ENCODE measurements at regions not wholly inside any gene's neighbourhood (a gene's known extent, or its start where the extent isn't known, plus 50 kb on each side); places are given as distances from the start of the nearest gene placed in this dataset.

DNA sequence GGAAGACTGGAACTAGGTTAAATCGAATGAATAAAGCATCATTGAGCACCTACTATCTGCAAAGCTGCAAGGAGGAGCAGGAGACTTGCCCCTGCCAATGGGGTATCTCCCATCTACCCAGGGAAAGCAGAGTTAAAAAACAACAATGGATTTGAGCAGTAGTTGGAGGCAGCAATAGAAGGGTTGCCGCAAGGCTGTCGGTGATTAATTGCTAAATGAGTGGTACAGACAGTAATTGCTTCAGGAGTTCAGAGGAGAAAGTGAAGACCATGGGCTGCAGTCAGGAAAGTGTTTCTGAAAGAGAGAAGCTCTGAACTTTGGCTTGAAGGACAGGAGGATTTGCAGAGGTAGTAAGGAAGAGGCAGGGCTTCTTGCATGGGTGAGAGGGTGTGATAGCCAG, 152.9 kb downstream of the ACTL8 start:
- no peak for DNase-seq

DNA sequence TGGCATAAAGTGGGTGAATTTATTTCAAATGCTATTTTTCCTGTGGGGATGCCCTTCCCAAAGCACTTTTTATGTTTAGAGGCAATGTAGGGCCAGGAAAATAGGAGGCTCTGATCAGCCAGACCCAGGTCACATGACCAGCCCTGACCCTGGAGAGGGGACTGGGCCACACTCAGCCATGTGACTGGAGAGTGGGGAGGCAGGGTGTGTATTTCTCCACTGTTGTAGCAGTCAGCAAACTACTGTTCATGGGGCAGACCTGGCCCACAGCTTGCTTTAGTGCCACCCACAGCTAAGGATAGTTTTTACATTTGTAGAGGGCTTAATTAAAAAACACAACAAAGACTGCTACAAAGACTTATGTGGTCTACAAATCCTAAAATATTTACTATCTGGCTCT, 153.8 kb downstream of the ACTL8 start:
- no peak for DNase-seq

GRCh38 chr1:17909634-17910033, 154.5 kb downstream of the ACTL8 start:
- no peak for DNase-seq

DNA sequence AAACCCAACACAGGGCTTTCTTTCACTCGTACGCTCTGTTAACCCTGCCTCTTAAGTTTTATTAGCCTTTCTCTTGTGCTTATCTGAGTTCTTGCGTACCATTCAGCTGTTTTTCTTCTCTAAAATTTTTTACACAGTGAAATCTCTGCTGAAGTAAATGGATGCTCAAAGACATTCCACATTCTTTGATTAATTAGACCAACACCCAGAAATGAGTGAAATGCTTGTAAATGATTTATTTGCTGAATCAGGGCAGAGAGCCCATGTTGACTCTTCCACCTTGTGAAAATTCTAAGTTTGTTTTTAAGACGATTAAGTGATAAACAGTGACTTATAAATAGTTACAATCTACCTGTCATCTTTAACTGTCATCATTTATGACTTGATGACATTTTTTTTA, 156.7 kb downstream of the ACTL8 start:
- DNase-seq = no peak

GRCh38 chr1:17912491-17912890, 157.4 kb downstream of the ACTL8 start:
- DNase-seq = no peak

- DNase-seq = no peak
Measured at GRCh38 chr1:17913326-17914115, 158.4 kb downstream of the ACTL8 start.

- DNase-seq = no peak
Measured at GRCh38 chr1:17914131-17914530, 159.0 kb downstream of the ACTL8 start.

GRCh38 chr1:17914987-17915386, 159.9 kb downstream of the ACTL8 start:
- DNase-seq = no peak

- DNase-seq = no peak
Measured at GRCh38 chr1:17915511-17916197, 160.5 kb downstream of the ACTL8 start.

DNA sequence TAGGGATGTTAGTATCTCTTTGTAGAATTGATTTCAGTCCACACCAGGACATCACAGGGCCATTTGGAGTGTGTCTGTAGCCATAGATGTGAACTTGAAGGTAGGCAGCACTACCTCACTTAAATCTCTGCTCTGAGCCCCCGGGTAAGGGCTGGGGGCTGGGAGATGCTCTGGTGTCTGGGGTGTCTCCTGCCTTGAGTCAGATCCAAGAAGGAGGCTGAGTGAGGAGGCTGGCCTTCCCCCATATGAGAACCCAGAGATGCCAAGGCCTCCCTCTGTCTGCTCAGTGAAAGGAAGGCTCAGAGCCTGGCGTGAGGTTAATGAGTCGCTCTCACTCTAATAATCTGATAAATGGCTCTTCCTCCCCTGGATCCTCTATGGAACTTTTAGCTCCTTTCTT, 161.6 kb downstream of the ACTL8 start:
- DNase-seq = no peak

DNA sequence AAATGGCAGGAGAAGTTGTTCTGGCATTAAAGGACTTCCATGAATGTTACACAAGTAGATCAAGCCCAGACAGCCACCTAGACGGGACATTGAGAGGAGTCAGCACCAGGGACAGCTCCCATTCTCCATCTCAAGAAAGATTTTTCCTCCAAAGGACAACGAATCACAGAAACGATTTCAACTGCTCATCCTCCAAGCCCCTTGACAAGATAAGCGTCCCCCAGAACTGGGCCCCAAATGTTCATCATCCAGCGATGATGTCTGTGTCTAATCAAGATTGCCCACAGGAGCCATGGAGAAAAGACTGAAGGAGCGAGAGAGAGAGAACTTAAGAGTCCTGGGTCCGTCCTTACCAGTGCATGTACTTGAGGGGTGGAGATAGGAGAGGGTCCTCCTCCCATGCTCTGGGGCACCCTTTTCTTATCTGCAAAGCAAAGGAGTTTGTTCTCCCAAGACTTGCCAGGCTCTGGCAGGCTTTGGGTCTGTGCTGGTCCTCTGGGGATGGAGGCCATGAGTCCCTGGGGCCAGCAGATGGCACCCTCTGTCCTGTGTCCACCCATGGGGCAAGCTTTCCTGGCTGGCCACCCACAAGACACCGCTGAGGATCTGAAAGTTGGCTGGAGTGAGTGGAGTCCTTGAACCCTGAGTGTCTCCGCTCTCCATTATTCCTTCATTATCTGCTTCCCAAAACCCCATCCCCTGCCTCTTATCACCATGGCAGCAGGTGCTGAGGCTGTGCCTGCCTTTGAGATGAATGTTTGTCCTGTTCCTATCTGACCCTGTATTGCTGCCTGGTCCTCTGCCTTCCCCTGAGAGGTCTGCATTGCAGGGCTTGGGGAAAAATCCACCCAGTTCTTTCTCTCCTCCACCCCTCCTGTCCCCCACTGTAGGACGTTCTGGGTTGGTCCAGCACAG, 164.6 kb downstream of the ACTL8 start:
- DNase-seq = peak; percentile 13

- DNase-seq = no peak
Measured at GRCh38 chr1:17920881-17921640, 165.9 kb downstream of the ACTL8 start.

GRCh38 chr1:17922833-17923232, 167.7 kb downstream of the ACTL8 start:
- peak; percentile 1 for DNase-seq

- no peak for DNase-seq
Measured at GRCh38 chr1:17923666-17924065, 168.5 kb downstream of the ACTL8 start.

GRCh38 chr1:17924578-17924977, 169.4 kb downstream of the ACTL8 start:
- no peak for DNase-seq

- DNase-seq = no peak
Measured at GRCh38 chr1:17925290-17926237, 170.4 kb downstream of the ACTL8 start.

GRCh38 chr1:17926906-17927305, 171.8 kb downstream of the ACTL8 start:
- DNase-seq = no peak

DNA sequence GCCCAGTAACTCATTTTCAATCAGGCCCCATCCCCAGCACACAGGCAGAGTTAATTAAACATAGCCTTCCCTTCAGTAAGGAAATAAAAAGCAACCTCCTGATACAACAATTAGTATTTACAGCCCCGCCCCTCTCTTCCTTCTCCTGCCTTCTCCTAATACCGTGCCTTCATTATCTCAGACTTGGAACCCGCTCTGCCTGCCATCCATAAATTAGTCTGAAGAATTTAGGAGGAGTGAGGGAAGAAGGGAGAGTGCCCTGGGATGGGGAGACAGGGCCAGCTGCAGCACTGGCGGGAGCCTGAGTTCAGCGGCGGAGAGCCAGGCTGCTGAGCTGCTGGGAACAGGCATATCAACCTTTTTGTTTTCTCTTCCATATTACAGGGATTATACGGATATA, 172.8 kb downstream of the ACTL8 start:
- no peak for DNase-seq

- no peak for DNase-seq
Measured at GRCh38 chr1:17929224-17929623, 174.1 kb downstream of the ACTL8 start.

DNA sequence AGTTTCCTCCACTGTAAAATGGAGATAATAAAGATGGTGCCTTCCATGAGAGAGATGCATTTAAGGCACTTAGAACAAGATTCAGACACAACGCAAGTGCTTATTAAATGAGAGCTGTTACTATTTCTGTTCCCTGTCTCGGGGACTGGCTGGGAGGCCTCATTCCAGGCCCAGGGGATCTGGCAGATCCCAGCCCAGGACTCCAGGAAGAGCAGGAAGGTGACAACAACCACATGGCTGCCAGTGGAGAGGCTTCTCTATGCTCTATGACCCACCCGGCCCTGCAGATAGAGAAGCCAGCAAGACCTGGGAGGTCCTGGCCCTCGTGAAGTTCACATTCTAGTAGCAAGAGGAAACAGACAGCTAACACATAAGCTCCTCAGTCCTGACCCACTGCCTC, 175.5 kb downstream of the ACTL8 start:
- no peak for DNase-seq

DNA sequence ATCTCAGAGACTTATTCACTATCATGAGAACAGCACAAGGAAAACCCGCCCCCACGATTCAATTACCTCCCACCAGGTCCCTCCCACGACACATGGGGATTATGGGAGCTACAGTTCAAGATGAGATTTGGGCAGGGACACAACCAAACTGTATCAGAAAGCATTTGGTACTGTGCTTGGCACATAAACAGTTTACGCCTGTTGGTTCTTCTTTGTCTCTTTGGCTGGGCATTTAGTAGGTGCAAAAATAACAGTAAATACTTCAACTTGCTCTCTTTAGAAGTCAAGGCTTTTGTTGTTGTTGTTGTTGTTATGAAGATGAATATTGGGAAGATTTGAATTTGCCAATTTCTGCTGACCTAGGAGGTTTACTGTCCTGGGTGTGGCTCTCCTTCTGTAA, 175.4 kb upstream of the IGSF21 start:
- DNase-seq = no peak

Measured in dermis blood vessel endothelial cell (primary cell).